ENCODE measurements at regions not wholly inside any gene's neighbourhood (a gene's known extent, or its start where the extent isn't known, plus 50 kb on each side); places are given as distances from the start of the nearest gene placed in this dataset.

- Histone ChIP-seq H3K4me3 (ENCODE audit: low read length) (no peak overlapping the region), H2AFZ (ENCODE audit: low read length) (no peak overlapping the region), H3K4me2 (ENCODE audit: low read length) (no peak overlapping the region), H4K20me1 (ENCODE audit: low read length) (no peaks in the 10 kb centered on the region), H3K9me3 (ENCODE audit: low read length) (no peaks in the 10 kb centered on the region), H3K27ac (ENCODE audit: low read length) (no peak overlapping the region), H3K79me2 (ENCODE audit: low read length) (no peaks in the 10 kb centered on the region), H3K36me3 (ENCODE audit: low read depth, low read length) (no peaks in the 10 kb centered on the region), H3K9ac (ENCODE audit: low read length) (no peak overlapping the region), H3K9me2 (replicated peaks; ENCODE audit: low read length) (no peaks in the 10 kb centered on the region), H3K4me1 (ENCODE audit: insufficient read depth, low read length) (no peaks in the 10 kb centered on the region), H3K27me3 (ENCODE audit: low read length) (no peaks in the 10 kb centered on the region), H3F3A (ENCODE audit: low read length, unreplicated experiment) (no peaks in the 10 kb centered on the region)
- no TSS peak for BruUV-seq (replicated peaks)
- DNase-seq (no peak), ATAC-seq (no peak)
- intact Hi-C loops (cut with micrococcal nuclease) = no loop called here
- POLR2A ChIA-PET (ENCODE audit: unreplicated experiment) = no interaction called here
- TF ChIP-seq EZH2 (IDR thresholded peaks at IDR 0.05; ENCODE audit: low read length, unreplicated experiment) = no peak
- no peak for TF ChIP-seq EZH2phosphoT487 (IDR thresholded peaks at IDR 0.05; ENCODE audit: borderline replicate concordance, low read length)
- no peak for TF ChIP-seq CTCF (conservative IDR thresholded peaks at IDR 0.05; ENCODE audit: low read depth, low read length)
- CTCF ChIA-PET = no interaction called here
Measured at GRCh38 chr1:34279971-34280370, 103.3 kb downstream of the C1orf94 start.

DNA sequence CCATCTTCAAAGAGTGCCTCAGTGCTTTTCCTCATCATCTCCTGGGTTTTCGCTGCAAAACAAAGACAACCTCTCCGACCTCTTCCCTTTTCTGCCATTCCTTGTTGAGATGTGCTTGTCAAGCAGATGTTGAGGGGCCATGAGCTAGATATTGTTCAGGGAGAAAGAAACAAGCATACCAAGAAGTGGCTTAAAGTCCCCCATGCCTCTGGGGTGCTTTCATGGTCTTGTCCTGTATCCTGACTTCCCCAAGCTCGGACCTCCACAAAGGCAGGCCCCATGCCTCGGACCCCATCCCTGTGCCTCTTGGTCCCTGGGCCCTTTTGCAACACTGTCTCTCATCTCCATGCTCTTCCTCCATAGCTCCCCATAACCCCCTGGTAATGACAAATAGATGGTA, 103.8 kb downstream of the C1orf94 start:
- Histone ChIP-seq H3K9me2 (replicated peaks; ENCODE audit: low read length) (no peaks in the 10 kb centered on the region), H3K9ac (ENCODE audit: low read length) (no peak overlapping the region), H3K4me1 (ENCODE audit: insufficient read depth, low read length) (no peaks in the 10 kb centered on the region), H3K36me3 (ENCODE audit: low read depth, low read length) (no peaks in the 10 kb centered on the region), H4K20me1 (ENCODE audit: low read length) (no peaks in the 10 kb centered on the region), H3F3A (ENCODE audit: low read length, unreplicated experiment) (no peaks in the 10 kb centered on the region), H2AFZ (ENCODE audit: low read length) (no peak overlapping the region), H3K4me3 (ENCODE audit: low read length) (no peak overlapping the region), H3K4me2 (ENCODE audit: low read length) (no peak overlapping the region), H3K9me3 (ENCODE audit: low read length) (no peaks in the 10 kb centered on the region), H3K27me3 (ENCODE audit: low read length) (no peaks in the 10 kb centered on the region), H3K27ac (ENCODE audit: low read length) (no peak overlapping the region), H3K79me2 (ENCODE audit: low read length) (no peaks in the 10 kb centered on the region)
- no TSS peak for BruUV-seq (replicated peaks)
- intact Hi-C loops (cut with micrococcal nuclease) = no loop called here
- ATAC-seq = no peak
- CTCF ChIA-PET = no interaction called here
- no peak for TF ChIP-seq EZH2phosphoT487 (IDR thresholded peaks at IDR 0.05; ENCODE audit: borderline replicate concordance, low read length)
- no peak for DNase-seq
- POLR2A ChIA-PET (ENCODE audit: unreplicated experiment) = no interaction called here

DNA sequence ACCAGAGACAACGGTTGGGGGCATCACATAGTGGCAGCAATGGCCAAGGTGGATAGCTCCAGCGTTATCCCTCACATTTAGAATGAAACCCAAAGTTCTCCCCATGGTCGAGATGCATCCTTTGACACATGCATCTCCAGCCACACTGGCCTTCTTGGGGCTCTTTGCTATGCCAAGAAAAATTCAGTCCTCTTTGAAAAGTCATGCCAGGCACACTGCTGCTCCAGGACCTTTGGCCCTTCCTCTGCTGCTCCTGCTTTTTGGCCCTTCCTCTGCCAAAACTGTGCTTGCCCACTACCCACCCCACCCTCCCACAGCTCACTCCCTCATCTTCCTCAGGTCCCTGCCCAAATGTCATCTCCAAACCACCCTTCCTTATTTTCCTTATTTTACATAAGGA, 106.4 kb downstream of the C1orf94 start:
- POLR2A ChIA-PET (ENCODE audit: unreplicated experiment) = no interaction called here

More for the DNA sequence above, 106.4 kb downstream of the C1orf94 start:
- Histone ChIP-seq H3F3A (ENCODE audit: low read length, unreplicated experiment) (no peaks in the 10 kb centered on the region), H3K4me1 (ENCODE audit: insufficient read depth, low read length) (no peaks in the 10 kb centered on the region), H3K4me2 (ENCODE audit: low read length) (no peak overlapping the region), H4K20me1 (ENCODE audit: low read length) (no peaks in the 10 kb centered on the region), H3K36me3 (ENCODE audit: low read depth, low read length) (no peaks in the 10 kb centered on the region), H3K4me3 (ENCODE audit: low read length) (no peak overlapping the region), H3K27me3 (ENCODE audit: low read length) (no peaks in the 10 kb centered on the region), H3K9me3 (ENCODE audit: low read length) (no peaks in the 10 kb centered on the region), H3K27ac (ENCODE audit: low read length) (no peak overlapping the region), H3K9me2 (replicated peaks; ENCODE audit: low read length) (no peaks in the 10 kb centered on the region), H3K9ac (ENCODE audit: low read length) (no peak overlapping the region), H3K79me2 (ENCODE audit: low read length) (no peaks in the 10 kb centered on the region), H2AFZ (ENCODE audit: low read length) (no peak overlapping the region)
- TF ChIP-seq CTCF (conservative IDR thresholded peaks at IDR 0.05; ENCODE audit: low read depth, low read length) (no peak), EZH2 (IDR thresholded peaks at IDR 0.05; ENCODE audit: low read length, unreplicated experiment) (no peak)
- no TSS peak for BruUV-seq (replicated peaks)
- DNase-seq = no peak
- CTCF ChIA-PET = no interaction called here
- intact Hi-C loops (cut with micrococcal nuclease) = no loop called here
- no peak for ATAC-seq
